ENCODE measurements at regions not wholly inside any gene's neighbourhood (a gene's known extent, or its start where the extent isn't known, plus 50 kb on each side); places are given as distances from the start of the nearest gene placed in this dataset.
"Not testable (repeated sequence)": the region's sequence is repeated elsewhere in the genome, so short reads cannot be mapped to it uniquely, and the experiment has no call there.

- DNase-seq: no peak
Observed at GRCh38 chr10:57102236-57102635, 741.2 kb upstream of the ZWINT start.

DNA sequence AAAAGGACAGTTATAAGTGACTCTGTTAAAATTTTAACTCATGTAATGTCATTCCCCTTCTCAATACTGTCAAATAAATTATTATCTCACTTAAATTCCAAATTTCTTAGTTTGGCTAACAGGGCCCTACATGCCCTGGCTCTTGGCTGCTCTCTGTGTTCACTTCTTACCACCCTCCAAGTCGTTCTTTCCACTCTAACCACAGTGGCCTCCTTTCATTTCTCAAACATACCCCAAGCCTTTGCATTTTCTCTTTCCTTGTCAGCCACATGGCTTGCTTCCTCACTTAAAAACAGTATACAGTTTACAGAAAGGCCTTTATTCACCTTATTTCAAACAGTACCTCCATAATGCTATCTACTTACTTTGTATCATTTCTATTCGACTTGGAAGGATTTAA, 737.1 kb upstream of the ZWINT start:
- no peak for DNase-seq

GRCh38 chr10:57096044-57096443, 735.0 kb upstream of the ZWINT start:
- no peak for DNase-seq

DNA sequence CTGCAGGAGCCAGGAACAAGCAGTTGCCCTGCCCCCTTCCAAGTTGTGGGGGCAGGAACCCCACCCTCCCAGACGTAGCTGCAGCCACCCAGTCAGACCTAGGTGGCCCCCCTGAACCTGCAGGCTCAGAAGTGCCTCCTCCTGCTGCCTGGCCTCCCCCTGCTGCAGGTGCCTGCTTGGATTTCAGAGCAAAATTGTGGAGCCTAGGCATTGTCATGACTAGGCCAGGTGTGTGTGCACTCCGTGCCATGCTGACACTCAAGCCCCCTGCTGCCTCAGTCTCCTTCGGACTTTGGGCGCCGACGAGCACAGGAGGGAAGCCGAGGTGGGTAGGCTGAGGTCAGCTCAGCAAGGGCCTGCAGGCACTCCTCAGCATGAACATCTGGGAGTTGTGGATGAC, 733.9 kb upstream of the ZWINT start:
- DNase-seq: no peak

DNA sequence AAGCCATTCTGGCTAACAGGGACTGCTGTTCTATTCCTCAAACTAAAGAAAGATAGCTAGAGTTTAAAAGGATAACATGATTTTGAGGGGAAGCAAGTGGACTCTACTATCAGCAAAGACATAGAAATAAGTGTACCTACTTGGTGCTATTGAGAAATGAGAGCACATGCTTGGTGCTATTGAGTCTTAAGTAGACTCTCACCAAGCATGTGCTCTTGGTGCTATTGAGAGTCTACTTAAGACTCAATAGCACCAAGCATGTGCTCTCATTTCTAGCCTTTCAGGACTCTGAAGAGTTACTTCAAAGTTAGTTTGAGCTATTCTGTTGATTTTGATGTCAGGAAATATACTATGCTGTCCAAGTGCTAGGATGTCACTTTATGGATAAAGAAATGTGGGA, 733.0 kb upstream of the ZWINT start:
- no peak for DNase-seq

DNA sequence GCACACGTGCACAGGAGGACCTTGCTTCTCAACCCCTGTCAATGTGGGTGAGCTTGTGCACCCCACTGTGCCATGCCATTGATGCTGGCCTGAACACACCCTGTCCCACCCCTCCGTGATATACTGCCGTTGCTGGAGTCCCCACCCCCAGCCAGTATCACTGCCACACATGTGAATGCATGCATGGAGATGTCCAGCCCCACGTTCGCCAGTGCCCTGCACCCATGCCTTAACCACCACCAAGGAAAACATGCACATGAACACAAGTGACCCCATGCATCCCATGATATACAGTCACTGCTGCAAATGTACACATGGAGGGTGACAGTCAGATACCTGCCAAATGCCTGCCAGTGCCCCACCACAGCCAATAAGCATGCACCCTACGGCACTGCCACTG, 692.5 kb upstream of the ZWINT start:
- no peak for DNase-seq

- no peak for DNase-seq
Observed at GRCh38 chr10:57049096-57049495, 688.0 kb upstream of the ZWINT start.

GRCh38 chr10:57038531-57038930, 677.5 kb upstream of the ZWINT start:
- DNase-seq: no peak

- DNase-seq: no peak
Observed at GRCh38 chr10:57035310-57035709, 674.3 kb upstream of the ZWINT start.

- not testable (repeated sequence) for DNase-seq
Observed at GRCh38 chr10:57032301-57032700, 671.2 kb upstream of the ZWINT start.

- no peak for DNase-seq
Observed at GRCh38 chr10:57031346-57031745, 670.3 kb upstream of the ZWINT start.

GRCh38 chr10:57026307-57026706, 665.2 kb upstream of the ZWINT start:
- no peak for DNase-seq

- DNase-seq: no peak
Observed at GRCh38 chr10:57023626-57024025, 662.6 kb upstream of the ZWINT start.

- DNase-seq: no peak
Observed at GRCh38 chr10:57018452-57018851, 657.4 kb upstream of the ZWINT start.

- DNase-seq: no peak
Observed at GRCh38 chr10:57017356-57018037, 656.4 kb upstream of the ZWINT start.

DNA sequence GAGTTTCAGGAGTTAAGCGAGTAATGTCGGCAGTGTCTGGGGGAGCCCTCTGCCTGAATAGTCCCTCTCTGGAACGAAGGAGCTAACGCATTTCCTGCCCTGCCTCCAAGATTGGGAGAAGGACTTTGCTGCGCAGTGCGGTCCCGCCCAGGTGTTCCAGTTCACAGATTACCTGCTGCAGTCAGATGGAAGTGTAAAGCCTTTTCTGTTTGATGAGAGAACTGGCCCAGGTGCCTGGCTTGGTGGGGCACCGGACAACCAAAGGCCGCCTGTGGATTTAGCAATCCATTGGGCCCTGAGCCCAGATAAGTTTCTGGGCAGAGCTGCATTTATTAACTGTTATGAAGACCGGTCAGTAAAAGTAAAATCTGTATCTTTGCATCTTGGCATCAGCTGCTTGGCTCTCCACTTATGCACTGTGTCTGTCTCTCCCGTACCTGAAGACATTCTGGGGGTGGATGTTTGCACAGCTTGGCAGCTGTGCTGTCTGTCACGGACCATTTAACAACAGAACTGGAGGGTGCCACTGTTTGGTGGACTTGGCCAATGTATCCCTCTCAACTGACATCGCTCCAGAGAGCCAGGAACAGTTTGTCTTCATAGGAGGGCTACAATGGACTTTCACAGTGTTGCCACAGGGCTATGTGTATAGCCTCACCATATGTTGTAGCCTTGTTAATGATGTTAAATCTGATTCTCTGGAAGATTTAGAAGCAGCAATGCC, 654.7 kb upstream of the ZWINT start:
- no peak for DNase-seq

DNA sequence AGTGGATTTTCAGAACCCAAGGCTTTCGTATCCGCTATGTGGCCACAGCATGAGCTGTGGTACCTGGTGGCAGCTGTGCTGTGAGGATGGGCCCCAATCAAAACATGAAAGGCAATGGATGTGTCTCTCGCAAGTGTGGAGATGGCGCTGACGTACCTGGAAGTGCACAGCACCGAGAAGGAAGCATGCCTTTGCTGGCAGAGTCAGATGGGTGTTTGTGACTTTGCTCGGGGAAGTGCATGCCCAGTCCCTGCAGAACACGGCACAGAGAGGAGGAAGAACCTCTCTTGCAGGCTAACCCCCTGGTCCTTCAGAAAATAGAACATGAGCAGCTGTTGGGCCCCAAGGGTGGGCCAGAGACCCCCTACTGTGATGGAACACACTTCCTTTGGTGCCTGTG, 654.1 kb upstream of the ZWINT start:
- DNase-seq: no peak

GRCh38 chr10:57014758-57015157, 653.7 kb upstream of the ZWINT start:
- DNase-seq: no peak

DNA sequence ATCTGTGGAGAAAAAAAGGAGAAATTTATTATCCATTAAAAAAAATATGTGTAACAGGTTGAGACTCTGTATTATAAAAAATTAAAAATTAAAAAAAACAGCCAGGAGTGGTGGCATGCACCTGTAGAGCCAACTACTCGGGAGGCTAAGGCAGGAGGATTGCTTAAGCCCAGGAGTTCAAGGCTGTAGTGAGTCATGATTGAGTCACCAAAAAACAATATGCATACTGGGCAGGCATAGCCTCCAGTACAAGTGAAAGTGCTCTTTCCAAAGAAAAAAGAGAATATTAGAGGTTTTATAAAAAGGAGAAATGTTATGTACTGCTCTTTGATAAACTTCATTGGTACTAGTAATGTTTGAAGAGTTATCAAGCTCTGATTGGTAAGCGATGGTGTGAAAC, 647.1 kb upstream of the ZWINT start:
- no peak for DNase-seq

DNA sequence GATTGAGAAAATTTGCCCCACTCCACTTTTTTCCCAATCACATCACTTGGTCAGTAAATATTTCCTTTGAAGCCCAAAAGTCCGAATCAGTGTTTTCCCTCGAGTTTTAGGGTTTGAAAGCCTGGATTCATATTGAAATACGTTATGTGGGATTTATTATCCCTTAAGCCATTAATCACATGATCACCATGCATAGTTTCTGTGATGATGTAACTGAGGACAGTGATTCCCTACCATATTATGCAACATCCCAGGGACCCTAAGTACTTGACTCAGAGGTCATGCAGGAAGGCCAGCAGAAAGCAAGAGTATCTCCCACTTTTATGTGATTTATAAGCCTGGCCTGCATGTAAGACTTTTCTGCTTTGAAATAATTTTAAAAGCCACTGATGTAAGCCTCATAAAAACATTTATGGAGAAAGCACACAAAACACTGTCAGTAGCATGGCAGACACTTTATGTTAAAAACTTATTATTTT, 630.6 kb upstream of the ZWINT start:
- DNase-seq: no peak

DNA sequence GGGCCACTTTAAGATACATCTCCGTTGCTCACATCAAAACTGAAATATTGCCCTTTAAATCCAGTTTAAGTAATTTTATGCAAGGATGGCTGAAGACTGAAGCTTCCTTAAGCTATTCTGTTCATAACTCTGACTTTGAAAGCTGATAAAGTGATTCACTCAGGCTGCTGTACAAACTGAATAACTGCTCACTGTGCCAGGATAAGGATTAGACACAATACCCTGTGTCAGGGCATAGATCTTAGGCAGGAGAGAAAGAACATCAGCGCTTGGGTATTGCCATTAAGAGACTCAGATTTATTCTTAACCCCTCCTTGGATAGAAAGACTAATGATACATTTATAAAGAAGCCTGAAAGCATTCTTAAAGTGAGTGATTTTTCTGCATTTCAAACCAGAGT, 614.5 kb upstream of the ZWINT start:
- DNase-seq: no peak

- no peak for DNase-seq
Observed at GRCh38 chr10:56973766-56974165, 612.7 kb upstream of the ZWINT start.

GRCh38 chr10:56943221-56943755, 582.2 kb upstream of the ZWINT start:
- no peak for DNase-seq

DNA sequence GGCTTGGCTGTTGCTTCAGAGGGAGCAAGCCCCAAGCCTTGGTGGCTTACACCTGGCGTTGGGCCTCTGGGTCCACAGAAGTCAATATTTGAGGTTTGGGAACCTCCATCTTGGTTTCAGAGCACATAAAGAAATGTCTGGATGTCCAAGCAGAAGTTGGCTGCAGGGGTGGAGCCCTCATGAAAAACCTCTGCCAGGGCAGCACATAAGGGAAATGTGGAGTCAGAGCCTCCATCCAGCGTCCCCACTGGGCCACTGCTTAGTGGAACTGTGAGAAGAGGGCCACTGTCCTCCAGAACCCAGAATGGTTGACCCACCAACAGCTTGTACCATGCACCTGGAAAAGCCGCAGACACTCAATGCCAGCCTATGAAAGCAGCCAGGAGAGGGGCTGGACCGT, 573.5 kb upstream of the ZWINT start:
- no peak for DNase-seq
